NCI-H2227 (cell line): ENCODE measurements at regions not wholly inside any gene's neighbourhood (a gene's known extent, or its start where the extent isn't known, plus 50 kb on each side); places are given as distances from the start of the nearest gene placed in this dataset.

ENCODE experiments used
- DNase-seq: peaks from one replicate; lab custom pipeline; 2025; ENCODE audit not compliant: unreplicated experiment; lab: John Stamatoyannopoulos, UW

DNA sequence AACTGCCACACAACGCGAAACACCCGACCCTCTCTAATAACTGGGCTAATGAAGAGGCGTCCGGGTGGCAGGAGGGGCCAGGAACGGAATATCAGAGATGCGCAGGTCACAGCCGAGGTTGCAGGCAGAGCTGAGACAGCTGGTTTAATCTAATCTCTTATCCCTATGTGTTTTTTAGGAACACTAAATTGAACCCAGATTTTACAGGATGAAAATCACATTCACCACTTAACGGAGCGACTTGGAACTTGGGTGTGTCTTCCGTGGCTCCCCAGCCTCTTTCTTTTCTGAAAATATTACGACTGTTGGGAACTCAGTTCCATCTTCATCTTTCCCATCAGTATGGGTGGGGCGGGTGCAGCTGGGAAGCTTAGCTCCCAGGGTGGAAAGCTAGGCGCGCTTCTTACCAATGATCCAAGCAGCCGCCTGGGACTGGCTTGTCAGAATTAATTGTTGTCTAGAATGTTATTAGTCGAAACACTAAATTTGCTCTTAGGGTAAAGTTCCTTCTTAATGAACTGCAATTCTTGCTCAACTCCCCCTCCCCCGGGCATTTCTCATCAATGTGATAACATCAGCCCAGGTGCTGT, 92.5 kb downstream of the IRX2 start:
- DNase-seq, result no peak

DNA sequence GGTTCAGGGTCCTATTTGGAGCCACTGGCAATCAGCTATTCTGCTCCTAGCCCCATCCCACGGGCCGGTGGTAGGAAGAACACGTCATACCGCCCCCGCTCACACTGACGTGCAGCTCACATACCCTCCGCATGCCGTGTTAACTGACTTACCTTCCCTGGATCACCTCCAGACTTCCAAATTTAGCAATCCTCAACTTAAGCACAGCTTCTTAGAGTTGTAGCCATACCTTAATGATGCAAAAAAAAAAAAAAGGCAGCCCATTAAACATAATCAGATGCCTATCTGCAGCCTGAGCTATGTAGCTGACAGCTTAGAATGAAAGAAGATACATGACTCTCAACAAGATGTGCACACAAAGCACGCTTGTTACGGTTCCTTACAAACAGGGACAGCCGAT, 93.0 kb downstream of the IRX2 start:
- no peak for DNase-seq

GRCh38 chr5:2657151-2657550, 94.3 kb downstream of the IRX2 start:
- no peak for DNase-seq

GRCh38 chr5:2656206-2656605, 95.3 kb downstream of the IRX2 start:
- DNase-seq, result no peak

DNA sequence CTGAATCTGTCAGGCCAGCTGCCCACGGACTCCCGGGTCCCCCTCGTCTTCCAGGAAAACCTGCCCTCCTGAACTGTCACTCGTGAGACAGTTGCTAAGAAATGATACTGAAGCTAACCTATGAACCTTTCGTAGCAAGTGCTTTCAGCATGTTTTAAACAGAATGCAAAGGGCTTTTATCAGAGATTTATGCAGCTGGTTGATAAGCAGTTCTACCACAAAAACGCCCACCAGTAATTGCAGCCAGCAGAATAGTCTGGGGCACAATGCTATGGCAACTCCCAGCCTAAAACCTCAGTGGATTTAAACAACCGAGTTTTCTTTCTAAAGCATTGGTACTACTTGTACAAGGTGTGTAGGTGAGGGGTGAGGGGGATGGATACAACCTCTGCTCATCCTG, 97.5 kb downstream of the IRX2 start:
- no peak for DNase-seq

DNA sequence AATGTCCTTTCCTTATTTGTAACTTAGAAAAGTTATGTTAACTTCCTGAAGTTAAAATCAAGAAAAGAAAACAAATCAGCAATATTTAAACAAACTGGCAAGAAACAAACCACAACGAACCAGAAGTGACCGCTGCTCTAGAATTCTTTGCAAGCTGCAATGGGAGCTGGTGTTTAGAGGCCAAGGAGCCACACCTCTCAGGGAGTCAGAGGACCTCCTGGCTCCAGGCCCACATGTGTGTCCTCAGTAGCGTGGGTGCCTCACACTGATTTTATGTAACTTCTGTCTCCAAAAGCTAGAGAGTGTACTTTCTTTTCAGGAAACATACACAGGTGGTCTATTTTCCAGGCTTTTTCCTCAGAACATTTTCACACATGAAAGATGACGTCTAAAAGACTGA, 100.4 kb downstream of the IRX2 start:
- no peak for DNase-seq

- no peak for DNase-seq
Measured at GRCh38 chr5:2642684-2643345, 108.7 kb downstream of the IRX2 start.

DNA sequence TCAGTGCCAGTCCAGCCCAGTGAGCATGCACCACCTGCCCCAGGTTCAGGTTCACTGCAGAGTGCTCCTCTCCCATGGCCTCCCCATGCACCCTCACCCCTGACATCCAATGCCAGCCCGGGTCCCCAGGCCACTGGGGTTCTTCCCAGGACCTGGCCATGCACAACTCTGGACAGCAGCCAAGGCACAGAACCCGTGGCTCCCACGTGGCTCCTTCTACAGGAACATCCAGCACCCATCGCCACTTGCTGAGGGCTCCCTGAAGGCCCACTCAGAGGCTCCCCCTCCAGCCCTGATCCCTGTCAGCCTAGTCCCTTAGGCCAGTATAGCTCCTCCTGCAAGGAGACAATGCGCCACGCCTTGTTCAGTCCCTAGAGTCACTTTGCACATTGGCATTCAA, 110.8 kb downstream of the IRX2 start:
- no peak for DNase-seq

- no peak for DNase-seq
Measured at GRCh38 chr5:2639425-2639824, 112.1 kb downstream of the IRX2 start.

DNA sequence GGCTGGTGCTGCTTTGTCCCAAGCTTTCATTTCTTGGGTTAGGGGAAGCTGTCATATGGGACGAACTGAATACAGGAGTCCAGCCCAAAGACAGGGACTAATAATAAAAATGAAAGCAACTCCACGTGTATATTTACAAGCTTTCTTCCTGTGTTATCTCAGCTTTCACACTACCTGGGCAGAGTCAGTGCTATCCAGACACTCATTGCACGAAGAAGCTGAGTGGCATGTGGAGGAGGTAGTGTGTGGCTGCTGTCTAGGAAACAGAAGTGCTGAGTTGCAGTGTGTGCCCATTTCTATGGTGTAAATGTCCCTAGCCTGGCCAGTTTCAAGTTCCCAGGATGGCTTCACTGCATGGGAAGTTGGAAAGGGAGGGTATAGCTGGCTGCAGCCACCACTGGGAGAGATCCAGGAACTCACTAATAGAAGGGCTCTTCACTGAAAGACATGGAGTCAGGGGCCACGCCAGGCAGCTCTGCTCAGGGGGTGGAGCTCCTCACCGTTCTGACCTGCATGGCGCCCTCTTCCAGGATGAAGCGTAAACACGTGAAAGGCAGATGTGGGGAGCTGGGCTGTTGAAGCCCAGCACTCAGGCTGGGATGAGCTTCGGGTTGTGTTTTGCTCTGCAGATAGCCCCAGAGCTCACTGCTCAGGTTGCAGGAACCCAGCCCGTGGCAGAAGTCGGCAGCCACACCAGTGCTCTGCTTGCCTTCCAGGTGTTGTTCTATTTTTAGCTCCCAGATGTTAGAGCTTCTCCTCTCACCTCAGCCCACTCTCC, 116.9 kb downstream of the IRX2 start:
- no peak for DNase-seq

- no peak for DNase-seq
Measured at GRCh38 chr5:2633992-2634391, 117.5 kb downstream of the IRX2 start.

GRCh38 chr5:2631758-2632157, 119.7 kb downstream of the IRX2 start:
- no peak for DNase-seq

- DNase-seq, result no peak
Measured at GRCh38 chr5:2629045-2629444, 122.4 kb downstream of the IRX2 start.

DNA sequence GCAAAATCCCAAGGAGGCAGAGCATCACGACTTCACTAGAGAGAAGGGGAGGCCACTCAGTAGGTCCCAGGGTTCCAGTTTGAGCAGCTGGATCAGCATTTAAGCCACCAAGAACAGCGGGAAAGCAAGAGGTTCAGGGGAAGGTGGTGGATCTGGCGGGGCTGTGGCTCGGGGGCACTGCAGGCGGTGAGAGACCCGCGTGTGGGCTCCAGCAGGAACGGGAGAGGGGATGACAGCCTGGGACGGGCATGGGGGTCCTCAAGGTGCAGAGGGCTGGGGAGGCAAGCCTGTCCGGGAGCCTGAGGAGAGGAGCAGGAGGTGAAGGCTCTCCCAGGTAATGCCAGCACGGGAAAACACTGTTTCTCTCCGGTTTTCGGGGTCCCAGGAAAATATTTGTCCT, 123.6 kb downstream of the IRX2 start:
- no peak for DNase-seq

DNA sequence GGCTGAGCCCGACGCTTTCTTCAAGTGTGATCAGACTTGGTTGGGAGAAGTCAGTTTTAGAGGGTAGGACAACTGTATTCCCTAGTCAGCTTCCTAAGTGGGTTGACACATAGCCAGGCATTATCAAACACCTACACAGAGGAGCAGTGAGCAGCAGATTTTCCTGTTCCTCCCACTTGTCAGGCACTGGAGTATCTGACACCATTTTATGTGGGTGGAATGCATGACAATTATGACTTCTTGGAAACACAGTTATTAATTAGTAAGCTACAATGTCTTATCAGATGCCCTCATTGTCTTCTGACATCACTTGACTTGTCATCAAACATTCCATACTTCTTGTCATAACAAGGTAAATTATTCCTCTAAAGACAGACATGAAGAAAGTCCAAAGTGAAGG, 124.9 kb downstream of the IRX2 start:
- DNase-seq, result no peak

- DNase-seq, result no peak
Measured at GRCh38 chr5:2622866-2623265, 128.6 kb downstream of the IRX2 start.

DNA sequence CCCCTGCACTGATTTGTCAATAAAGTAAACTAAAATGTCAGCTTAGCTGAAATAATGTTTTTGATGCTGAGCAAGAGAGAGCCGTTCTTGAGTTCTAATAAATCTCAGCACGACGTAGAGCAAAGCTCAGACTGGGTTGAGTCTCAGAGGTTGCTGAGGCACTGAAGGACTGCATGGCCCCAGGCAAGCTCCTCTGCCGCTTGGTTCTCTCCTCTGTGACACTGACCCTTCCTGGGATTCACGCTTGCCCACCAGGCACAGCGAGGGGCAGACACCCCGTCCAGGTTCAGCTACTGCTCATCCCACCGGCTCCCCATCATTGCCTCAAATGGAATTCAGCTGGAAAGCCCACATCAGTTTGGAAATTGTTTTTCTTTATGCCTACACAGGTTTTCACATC, 129.8 kb downstream of the IRX2 start:
- no peak for DNase-seq

DNA sequence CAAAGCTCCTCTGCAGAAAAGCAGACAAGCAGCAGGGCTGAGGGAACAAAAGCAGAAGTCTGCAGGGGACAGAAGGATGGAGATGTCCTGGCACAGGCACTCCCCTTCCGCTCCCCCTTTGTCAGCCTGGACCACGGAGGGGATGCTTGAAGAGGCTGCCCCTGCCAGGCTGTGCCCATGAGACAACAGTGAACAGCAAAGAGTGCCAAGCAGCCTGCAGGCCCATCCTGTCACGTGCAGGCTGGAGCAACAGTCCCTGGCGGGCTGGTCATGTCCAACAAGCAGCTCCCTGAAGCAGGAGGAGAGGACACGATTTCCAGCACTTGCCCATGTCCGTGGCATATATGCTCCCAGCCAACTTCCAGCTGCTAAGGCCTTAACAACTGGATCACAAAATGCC, 132.3 kb downstream of the IRX2 start:
- DNase-seq, result no peak

GRCh38 chr5:2617461-2617860, 134.0 kb downstream of the IRX2 start:
- no peak for DNase-seq

GRCh38 chr5:2615917-2616316, 135.6 kb downstream of the IRX2 start:
- DNase-seq, result no peak

DNA sequence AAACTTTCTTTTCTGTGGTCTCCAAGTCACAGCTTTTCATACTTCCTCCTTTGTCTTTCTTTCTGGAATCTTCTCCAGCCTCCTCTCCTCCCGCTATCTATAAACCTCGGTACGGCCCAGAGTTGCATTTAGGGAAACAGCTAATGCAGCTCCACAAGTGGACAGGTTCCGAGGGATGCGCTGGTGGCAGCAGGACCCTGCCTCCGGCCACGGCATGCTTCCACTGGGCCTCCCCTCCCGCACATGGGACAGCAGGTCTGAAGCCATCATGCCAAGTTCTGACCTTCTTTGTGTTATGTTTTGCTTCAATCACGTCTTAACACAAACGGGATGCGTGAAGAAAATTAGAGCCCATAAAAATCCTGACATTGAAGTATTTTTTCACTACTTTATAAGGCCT, 136.9 kb downstream of the IRX2 start:
- DNase-seq, result no peak

- DNase-seq, result no peak
Measured at GRCh38 chr5:2611659-2612058, 139.8 kb downstream of the IRX2 start.
